IMR-90 (cell line): ENCODE measurements at regions not wholly inside any gene's neighbourhood (a gene's known extent, or its start where the extent isn't known, plus 50 kb on each side); places are given as distances from the start of the nearest gene placed in this dataset.

Source experiments
- BHLHE40 ChIP-seq: fragments of 150-350 bp; IDR thresholded peaks from 2 replicates; pipeline ENCODE4 v1.6.1; 2016; ENCODE audit warnings: mild to moderate bottlenecking, low read depth, low read length
- CHD1 ChIP-seq: IDR thresholded peaks from 2 replicates; pipeline ENCODE4 v1.6.1; 2012; ENCODE audit warnings: low read depth, low read length, improper control_type of control experiment
- FOS ChIP-seq: fragments of 150-350 bp; IDR thresholded peaks from 2 replicates; pipeline ENCODE4 v1.6.1; 2016; ENCODE audit warnings: low read depth, low read length
- MAFK ChIP-seq: IDR thresholded peaks from 2 replicates; pipeline ENCODE4 v1.6.1; 2012; ENCODE audit warnings: low read depth, low read length, improper control_type of control experiment
- MAZ ChIP-seq: IDR thresholded peaks from 2 replicates; pipeline ENCODE4 v1.6.1; 2012; ENCODE audit warnings: low read depth, mild to moderate bottlenecking, low read length, improper control_type of control experiment, moderate library complexity, borderline replicate concordance
- NFE2L2 ChIP-seq: fragments of 150-350 bp; IDR thresholded peaks from 2 replicates; pipeline ENCODE4 v1.6.1; 2016; ENCODE audit warnings: low read depth, mild to moderate bottlenecking, low read length
- POLR2A ChIP-seq: IDR thresholded peaks from 2 replicates; pipeline ENCODE4 v1.6.1; 2012; ENCODE audit warnings: mild to moderate bottlenecking, low read depth, low read length
- RCOR1 ChIP-seq: IDR thresholded peaks from 2 replicates; pipeline ENCODE4 v1.6.1; 2012; ENCODE audit warnings: mild to moderate bottlenecking, low read length, improper control_type of control experiment; ENCODE audit not compliant: insufficient replicate concordance
- RFX5 ChIP-seq: IDR thresholded peaks from 2 replicates; pipeline ENCODE4 v1.8.0; 2012; ENCODE audit warnings: low read depth, mild to moderate bottlenecking, low read length, moderate library complexity
- SMC3 ChIP-seq: fragments of 150-350 bp; IDR thresholded peaks from 2 replicates; pipeline ENCODE4 v1.6.1; 2016; ENCODE audit warnings: low read depth, mild to moderate bottlenecking, antibody characterized with exemption, low read length, moderate library complexity
- TF ChIP-seq, protein P1 (sequence below): conservative IDR thresholded peaks from 2 replicates; pipeline ENCODE4 v1.5.1; 2012; ENCODE audit warnings: mild to moderate bottlenecking, low read depth, low read length, improper control_type of control experiment
- TF ChIP-seq, protein P2 (sequence below): fragments of 150-350 bp; IDR thresholded peaks from 2 replicates; pipeline ENCODE4 v1.6.1; 2016; ENCODE audit warnings: low read depth, mild to moderate bottlenecking, low read length, moderate library complexity, borderline replicate concordance

DNA sequence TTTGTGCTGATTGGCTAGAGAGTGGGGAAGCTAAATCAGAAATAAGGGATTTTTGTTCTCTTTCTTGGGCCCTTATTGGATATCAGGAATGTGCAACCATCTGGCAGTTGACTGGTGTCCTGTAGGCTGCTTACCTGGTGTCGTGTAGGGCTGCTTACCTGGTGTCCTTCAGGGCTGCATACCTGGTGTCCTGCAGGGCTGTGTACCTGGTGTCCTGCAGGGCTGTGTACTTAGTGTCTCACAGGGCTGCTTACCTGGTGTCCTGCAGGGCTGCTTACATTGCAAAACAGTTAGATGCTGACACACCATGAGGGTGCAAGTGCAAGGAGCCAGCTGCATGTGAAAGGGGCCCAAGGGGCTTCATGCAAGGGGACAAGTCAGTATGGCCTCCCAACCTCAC, 249.3 kb downstream of the ICE1 start:
- TF ChIP-seq, protein P1, sequence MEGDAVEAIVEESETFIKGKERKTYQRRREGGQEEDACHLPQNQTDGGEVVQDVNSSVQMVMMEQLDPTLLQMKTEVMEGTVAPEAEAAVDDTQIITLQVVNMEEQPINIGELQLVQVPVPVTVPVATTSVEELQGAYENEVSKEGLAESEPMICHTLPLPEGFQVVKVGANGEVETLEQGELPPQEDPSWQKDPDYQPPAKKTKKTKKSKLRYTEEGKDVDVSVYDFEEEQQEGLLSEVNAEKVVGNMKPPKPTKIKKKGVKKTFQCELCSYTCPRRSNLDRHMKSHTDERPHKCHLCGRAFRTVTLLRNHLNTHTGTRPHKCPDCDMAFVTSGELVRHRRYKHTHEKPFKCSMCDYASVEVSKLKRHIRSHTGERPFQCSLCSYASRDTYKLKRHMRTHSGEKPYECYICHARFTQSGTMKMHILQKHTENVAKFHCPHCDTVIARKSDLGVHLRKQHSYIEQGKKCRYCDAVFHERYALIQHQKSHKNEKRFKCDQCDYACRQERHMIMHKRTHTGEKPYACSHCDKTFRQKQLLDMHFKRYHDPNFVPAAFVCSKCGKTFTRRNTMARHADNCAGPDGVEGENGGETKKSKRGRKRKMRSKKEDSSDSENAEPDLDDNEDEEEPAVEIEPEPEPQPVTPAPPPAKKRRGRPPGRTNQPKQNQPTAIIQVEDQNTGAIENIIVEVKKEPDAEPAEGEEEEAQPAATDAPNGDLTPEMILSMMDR = no peak
- no peak for TF ChIP-seq RFX5
- no peak for TF ChIP-seq RCOR1
- no peak for TF ChIP-seq SMC3
- TF ChIP-seq MAFK = no peak
- TF ChIP-seq MAZ = no peak
- no peak for TF ChIP-seq FOS
- no peak for TF ChIP-seq NFE2L2
- TF ChIP-seq, protein P2, sequence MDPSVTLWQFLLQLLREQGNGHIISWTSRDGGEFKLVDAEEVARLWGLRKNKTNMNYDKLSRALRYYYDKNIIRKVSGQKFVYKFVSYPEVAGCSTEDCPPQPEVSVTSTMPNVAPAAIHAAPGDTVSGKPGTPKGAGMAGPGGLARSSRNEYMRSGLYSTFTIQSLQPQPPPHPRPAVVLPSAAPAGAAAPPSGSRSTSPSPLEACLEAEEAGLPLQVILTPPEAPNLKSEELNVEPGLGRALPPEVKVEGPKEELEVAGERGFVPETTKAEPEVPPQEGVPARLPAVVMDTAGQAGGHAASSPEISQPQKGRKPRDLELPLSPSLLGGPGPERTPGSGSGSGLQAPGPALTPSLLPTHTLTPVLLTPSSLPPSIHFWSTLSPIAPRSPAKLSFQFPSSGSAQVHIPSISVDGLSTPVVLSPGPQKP = no peak
- TF ChIP-seq POLR2A = no peak
- no peak for TF ChIP-seq BHLHE40
- no peak for TF ChIP-seq CHD1
